PFSK-1 (cell line): ENCODE measurements at regions not wholly inside any gene's neighbourhood (a gene's known extent, or its start where the extent isn't known, plus 50 kb on each side); places are given as distances from the start of the nearest gene placed in this dataset.

Experiments used
- FOXP2 ChIP-seq: optimal IDR thresholded peaks from 2 replicates; pipeline ENCODE3; 2011; ENCODE audit warnings: borderline replicate concordance, control low read depth, inconsistent platforms; ENCODE audit not compliant: insufficient read depth; ENCODE audit errors: extremely low read length, extremely low read depth
- POLR2AphosphoS5 ChIP-seq: IDR thresholded peaks from 2 replicates; pipeline ENCODE4 v1.6.1; 2012; ENCODE audit warnings: low read depth, mild to moderate bottlenecking, control low read depth, low read length, moderate library complexity
- REST ChIP-seq, 2 experiments: IDR thresholded peaks; 2 replicates each; pipeline versions ENCODE4 v1.6.1 to v1.8.0; 2011 to 2012; ENCODE audit warnings: low read depth in 2 of 2, low read length in 2 of 2, control low read depth in 1 of 2, inconsistent platforms in 1 of 2, mild to moderate bottlenecking in 1 of 2, moderate library complexity in 1 of 2; ENCODE audit not compliant: insufficient read depth in 1 of 2
- SIN3A ChIP-seq: IDR thresholded peaks from 2 replicates; pipeline ENCODE4 v1.6.1; 2012; ENCODE audit warnings: mild to moderate bottlenecking, low read length, moderate library complexity, borderline replicate concordance; ENCODE audit not compliant: insufficient read depth
- TAF1 ChIP-seq: IDR thresholded peaks from 2 replicates; pipeline ENCODE4 v1.6.1; 2012; ENCODE audit warnings: low read length, control low read depth, borderline replicate concordance; ENCODE audit not compliant: insufficient read depth

- TF ChIP-seq REST (IDR thresholded peaks at IDR 0.05; ENCODE audit: insufficient read depth in 1 of 2, low read depth in 2 of 2, low read length in 2 of 2) (no peak), POLR2AphosphoS5 (no peak), TAF1 (no peak), FOXP2 (no peak), SIN3A (no peak)
Measured at GRCh38 chr3:64891021-64891420, 203.2 kb upstream of the ADAMTS9 start.
